Stimulated activated CD8-positive, alpha-beta memory T cell treated with anti-CD3 and anti-CD28 coated beads, Interleukin-12 subunit alpha, Interleukin-12 subunit beta, amount 100 ng/mL, for 4 hours (primary cell): ENCODE measurements at regions not wholly inside any gene's neighbourhood (a gene's known extent, or its start where the extent isn't known, plus 50 kb on each side); places are given as distances from the start of the nearest gene placed in this dataset.

Source experiments
- DNase-seq: peaks from one replicate; pipeline ENCODE4 v3.0.0-alpha.2; 2020; ENCODE audit warnings: low read depth

- DNase-seq = no peak
Measured at GRCh38 chr18:70499218-70499691, 210.4 kb downstream of the SOCS6 start.

- no peak for DNase-seq
Measured at GRCh38 chr18:70496353-70497294, 207.8 kb downstream of the SOCS6 start.

- no peak for DNase-seq
Measured at GRCh38 chr18:70494524-70494923, 205.7 kb downstream of the SOCS6 start.

GRCh38 chr18:70493461-70493860 lies 204.6 kb downstream of the SOCS6 start:
- DNase-seq = no peak

- DNase-seq = no peak
Measured at GRCh38 chr18:70491734-70492348, 203.0 kb downstream of the SOCS6 start.

- DNase-seq = no peak
Measured at GRCh38 chr18:70489986-70490933, 201.4 kb downstream of the SOCS6 start.

GRCh38 chr18:70489571-70489970 lies 200.7 kb downstream of the SOCS6 start:
- DNase-seq = no peak

GRCh38 chr18:70469916-70470315 lies 181.1 kb downstream of the SOCS6 start:
- DNase-seq = no peak

- no peak for DNase-seq
Measured at GRCh38 chr18:70468861-70469547, 180.2 kb downstream of the SOCS6 start.

- DNase-seq = no peak
Measured at GRCh38 chr18:70464343-70465114, 175.7 kb downstream of the SOCS6 start.

GRCh38 chr18:70463085-70463484 lies 174.2 kb downstream of the SOCS6 start:
- no peak for DNase-seq

- DNase-seq = no peak
Measured at GRCh38 chr18:70462078-70462439, 173.2 kb downstream of the SOCS6 start.

- DNase-seq = no peak
Measured at GRCh38 chr18:70461323-70462077, 172.7 kb downstream of the SOCS6 start.

- DNase-seq = no peak
Measured at GRCh38 chr18:70459731-70460130, 170.9 kb downstream of the SOCS6 start.

GRCh38 chr18:70459251-70459650 lies 170.4 kb downstream of the SOCS6 start:
- no peak for DNase-seq

- no peak for DNase-seq
Measured at GRCh38 chr18:70457788-70458187, 168.9 kb downstream of the SOCS6 start.

GRCh38 chr18:70457223-70457622 lies 168.4 kb downstream of the SOCS6 start:
- DNase-seq = no peak

- DNase-seq = no peak
Measured at GRCh38 chr18:70456376-70456775, 167.5 kb downstream of the SOCS6 start.

- DNase-seq = no peak
Measured at GRCh38 chr18:70455731-70456130, 166.9 kb downstream of the SOCS6 start.

GRCh38 chr18:70454704-70455322 lies 166.0 kb downstream of the SOCS6 start:
- no peak for DNase-seq
